Body of pancreas (tissue), 4 donors: ENCODE measurements at regions not wholly inside any gene's neighbourhood (a gene's known extent, or its start where the extent isn't known, plus 50 kb on each side); places are given as distances from the start of the nearest gene placed in this dataset.

Source experiments
- ATAC-seq: fragments of 150-250 bp; one replicate; pipeline ENCODE4 v1.9.1; 2016
- DNase-seq, 4 donors: peaks; one replicate each; pipeline ENCODE4 v3.0.0-alpha.2; 2019
- H3K27ac ChIP-seq, 4 donors: fragments of 200-600 bp; sonication (generic); 1 replicate in 3 of 4; 2 replicates in 1 of 4; pipeline versions ENCODE4 v1.5.1 to v1.6.1; 2016 to 2019; ENCODE audit warnings: mild to moderate bottlenecking in 1 of 4, mixed read lengths in 1 of 4, moderate library complexity in 1 of 4
- H3K27me3 ChIP-seq, 2 donors: fragments of 200-600 bp; sonication (generic); one replicate each; pipeline ENCODE4 v1.6.0; 2016; ENCODE audit warnings: mild to moderate bottlenecking in 1 of 2
- H3K36me3 ChIP-seq, 2 donors: fragments of 200-600 bp; sonication (generic); replicated peaks in 1 of 2; 2 replicates each; pipeline ENCODE4 v1.5.1; 2016; ENCODE audit warnings: low read depth in 2 of 2; ENCODE audit not compliant: insufficient read depth in 1 of 2
- H3K4me1 ChIP-seq: fragments of 200-600 bp; sonication (generic); one replicate; pipeline ENCODE4 v1.6.0; 2016
- H3K4me3 ChIP-seq, 2 donors: fragments of 200-600 bp; sonication (generic); 1 replicate in 1 of 2; 2 replicates in 1 of 2; pipeline ENCODE4 v1.5.1; 2016 to 2019
- H3K9me3 ChIP-seq, 3 donors: fragments of 200-600 bp; sonication (generic); 1 replicate in 2 of 3; 2 replicates in 1 of 3; pipeline ENCODE4 v1.5.1; 2016
- POLR2A ChIP-seq, 3 donors: fragments of 450-650 bp; IDR thresholded peaks; one replicate each; pipeline ENCODE4 v1.6.1; 2016; ENCODE audit warnings: antibody characterized with exemption in 3 of 3, mild to moderate bottlenecking in 2 of 3
- WGBS, 2 donors: methylation state at CpG; one replicate each; pipeline ENCODE4 v1.1.5; 2017; 5-methylcytosine and 5-hydroxymethylcytosine counted together
- intact Hi-C: fragments of 100-400 bp; cut with DNase I; formaldehyde crosslinking; loops from one replicate; pipeline ENCODE4 v1.15.1; 2023
- TF ChIP-seq, protein P1 (sequence below), 7 experiments: fragments of 450-650 bp in 4 of 7; fragments of 200-600 bp in 3 of 7; sonication (generic) in 3 of 7; IDR thresholded peaks; one replicate each; pipeline ENCODE4 v1.5.1; 2016 to 2019; ENCODE audit warnings: antibody characterized with exemption in 7 of 7

DNA sequence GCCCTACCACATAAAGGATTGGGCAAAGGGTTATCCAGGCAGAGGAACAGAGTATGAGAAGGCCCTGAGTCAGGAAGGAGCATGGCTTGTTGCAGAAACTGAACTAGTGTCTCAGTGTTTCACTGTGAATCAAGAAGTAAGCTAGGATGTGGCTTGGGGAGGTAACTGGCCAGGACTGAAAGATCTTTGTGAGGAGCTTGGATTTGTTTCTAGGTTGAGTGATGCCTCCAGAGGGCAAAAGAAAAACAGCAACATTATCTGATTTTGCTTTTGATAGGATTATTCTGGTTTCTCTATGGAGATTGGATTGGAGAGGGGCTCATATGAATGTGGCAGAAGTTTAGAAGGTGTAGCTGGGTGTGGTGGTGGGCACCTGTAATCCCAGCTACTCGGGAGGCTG is 137.9 kb upstream of the HDAC9 start:
- no peaks in the 10 kb centered on the region for H3K27me3 ChIP-seq
- H3K4me3 ChIP-seq = no peak overlapping the region
- DNase-seq = no peak
- no peak overlapping the region for H3K27ac ChIP-seq
- H3K9me3 ChIP-seq = no peaks in the 10 kb centered on the region
- H3K36me3 ChIP-seq = no peaks in the 10 kb centered on the region
- H3K4me1 ChIP-seq = no peaks in the 10 kb centered on the region
- TF ChIP-seq, protein P1, sequence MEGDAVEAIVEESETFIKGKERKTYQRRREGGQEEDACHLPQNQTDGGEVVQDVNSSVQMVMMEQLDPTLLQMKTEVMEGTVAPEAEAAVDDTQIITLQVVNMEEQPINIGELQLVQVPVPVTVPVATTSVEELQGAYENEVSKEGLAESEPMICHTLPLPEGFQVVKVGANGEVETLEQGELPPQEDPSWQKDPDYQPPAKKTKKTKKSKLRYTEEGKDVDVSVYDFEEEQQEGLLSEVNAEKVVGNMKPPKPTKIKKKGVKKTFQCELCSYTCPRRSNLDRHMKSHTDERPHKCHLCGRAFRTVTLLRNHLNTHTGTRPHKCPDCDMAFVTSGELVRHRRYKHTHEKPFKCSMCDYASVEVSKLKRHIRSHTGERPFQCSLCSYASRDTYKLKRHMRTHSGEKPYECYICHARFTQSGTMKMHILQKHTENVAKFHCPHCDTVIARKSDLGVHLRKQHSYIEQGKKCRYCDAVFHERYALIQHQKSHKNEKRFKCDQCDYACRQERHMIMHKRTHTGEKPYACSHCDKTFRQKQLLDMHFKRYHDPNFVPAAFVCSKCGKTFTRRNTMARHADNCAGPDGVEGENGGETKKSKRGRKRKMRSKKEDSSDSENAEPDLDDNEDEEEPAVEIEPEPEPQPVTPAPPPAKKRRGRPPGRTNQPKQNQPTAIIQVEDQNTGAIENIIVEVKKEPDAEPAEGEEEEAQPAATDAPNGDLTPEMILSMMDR (IDR thresholded peaks at IDR 0.05) = no peak
- TF ChIP-seq POLR2A (IDR thresholded peaks at IDR 0.05) = no peak
- no peak for ATAC-seq
- intact Hi-C loops = no loop called here
- 72 to 95% methylated on average over 1 of the region's 1 CpG for WGBS, 2 donors

DNA sequence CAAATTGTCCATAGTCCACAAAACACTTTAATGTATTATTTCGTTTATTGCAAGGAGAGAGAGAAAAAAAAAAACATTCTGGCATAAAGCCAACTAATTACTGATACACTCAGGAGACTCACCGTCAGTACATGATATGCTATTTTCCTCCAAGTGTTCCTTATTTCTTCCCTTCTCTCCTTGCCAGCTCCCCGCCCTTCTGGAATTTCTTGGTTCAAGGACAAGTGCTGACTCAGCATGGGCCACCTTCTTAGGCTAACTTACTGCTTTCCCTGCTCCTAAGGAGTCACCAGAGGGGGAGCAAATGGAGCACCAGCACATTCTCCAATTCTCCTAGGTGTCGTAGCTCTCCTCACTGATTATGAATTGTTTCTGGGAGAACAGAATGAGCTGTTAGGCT is 133.8 kb upstream of the HDAC9 start:
- no peaks in the 10 kb centered on the region for H3K4me1 ChIP-seq
- H3K36me3 ChIP-seq = no peaks in the 10 kb centered on the region
- intact Hi-C loops = no loop called here
- H3K4me3 ChIP-seq = no peak overlapping the region
- WGBS, 2 donors = 48 to 53% methylated on average over 4 of the region's 4 CpGs
- H3K27ac ChIP-seq = no peak overlapping the region
- peak; percentile 17 to 44 (median 22) for DNase-seq
- ATAC-seq = peak; percentile 24
- H3K27me3 ChIP-seq = no peaks in the 10 kb centered on the region
- H3K9me3 ChIP-seq = no peaks in the 10 kb centered on the region
- TF ChIP-seq, protein P1 (IDR thresholded peaks at IDR 0.05) = no peak
- TF ChIP-seq POLR2A (IDR thresholded peaks at IDR 0.05) = no peak

DNA sequence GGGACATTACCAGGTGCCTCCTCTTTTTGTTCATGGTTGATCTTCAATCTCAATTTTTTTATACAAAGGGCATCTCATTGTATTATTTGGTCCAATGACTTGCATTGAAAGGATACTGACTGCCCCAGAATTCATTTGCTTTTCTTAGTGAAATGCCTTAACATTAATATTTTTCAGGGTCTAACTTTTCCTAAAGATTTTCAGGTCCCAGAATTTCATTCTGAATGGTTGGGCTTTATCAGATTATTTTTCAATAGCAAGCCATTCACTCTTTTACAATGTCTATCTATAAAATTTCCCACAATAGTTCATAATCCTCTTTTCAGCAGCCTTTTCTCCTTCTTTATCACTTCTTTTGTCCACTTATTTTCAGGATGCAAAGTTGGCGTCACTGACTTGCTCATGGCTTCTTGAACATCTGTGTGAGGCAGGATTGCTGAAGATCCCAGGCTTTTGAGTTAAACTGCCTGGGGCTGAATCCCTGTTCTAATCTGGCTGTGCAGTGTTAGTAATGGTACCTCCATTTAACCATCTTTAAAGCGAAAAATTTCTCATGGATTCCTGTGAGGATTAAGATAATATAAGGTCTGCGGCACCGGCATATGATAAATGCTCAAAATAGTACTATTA is 131.7 kb upstream of the HDAC9 start:
- intact Hi-C loops = no loop called here
- Histone ChIP-seq H3K27me3 (no peaks in the 10 kb centered on the region), H3K9me3 (no peaks in the 10 kb centered on the region), H3K27ac (no peak overlapping the region), H3K4me1 (no peaks in the 10 kb centered on the region), H3K36me3 (no peaks in the 10 kb centered on the region), H3K4me3 (no peak overlapping the region)
- WGBS, 2 donors = 85 to 86% methylated on average over 4 of the region's 4 CpGs
- TF ChIP-seq, protein P1 (IDR thresholded peaks at IDR 0.05) = no peak
- TF ChIP-seq POLR2A (IDR thresholded peaks at IDR 0.05) = no peak
- ATAC-seq = no peak
- DNase-seq = no peak

GRCh38 chr7:18364396-18364795 is 131.2 kb upstream of the HDAC9 start:
- TF ChIP-seq POLR2A (IDR thresholded peaks at IDR 0.05) = no peak
- TF ChIP-seq, protein P1 (IDR thresholded peaks at IDR 0.05) = no peak
- no peaks in the 10 kb centered on the region for H3K9me3 ChIP-seq
- intact Hi-C loops = no loop called here
- ATAC-seq = no peak
- no peak for DNase-seq
- H3K36me3 ChIP-seq = no peaks in the 10 kb centered on the region
- H3K4me3 ChIP-seq = no peak overlapping the region
- no peaks in the 10 kb centered on the region for H3K4me1 ChIP-seq
- H3K27ac ChIP-seq = no peak overlapping the region
- WGBS, 2 donors = 43 to 46% methylated on average over 2 of the region's 2 CpGs
- H3K27me3 ChIP-seq = no peaks in the 10 kb centered on the region

DNA sequence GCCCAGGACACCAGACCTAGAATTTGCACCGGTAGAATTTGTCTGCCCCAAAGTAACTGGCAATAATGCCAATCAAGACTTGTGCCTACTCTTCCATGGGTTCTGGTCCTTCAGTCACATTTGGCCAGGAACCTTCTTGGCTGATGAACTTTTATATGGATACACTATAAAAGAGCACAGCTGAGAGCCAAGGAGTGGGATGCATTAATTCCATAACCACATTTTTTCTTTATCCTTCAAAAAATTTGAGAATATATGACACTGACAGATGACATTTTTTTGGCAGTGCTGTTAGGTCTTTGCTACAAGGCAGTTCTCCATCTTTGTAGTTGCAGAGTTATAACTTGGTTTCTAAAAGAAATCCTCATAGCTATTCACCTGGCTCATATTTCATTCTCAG is 129.2 kb upstream of the HDAC9 start:
- Histone ChIP-seq H3K27ac (no peak overlapping the region), H3K9me3 (no peaks in the 10 kb centered on the region), H3K4me1 (no peaks in the 10 kb centered on the region), H3K36me3 (no peaks in the 10 kb centered on the region), H3K27me3 (no peaks in the 10 kb centered on the region), H3K4me3 (no peak overlapping the region)
- intact Hi-C loops = no loop called here
- ATAC-seq (no peak), DNase-seq (no peak)
- no peak for TF ChIP-seq POLR2A (IDR thresholded peaks at IDR 0.05)
- TF ChIP-seq, protein P1 (IDR thresholded peaks at IDR 0.05) = no peak
- WGBS, 2 donors = 76 to 94% methylated on average over 1 of the region's 1 CpG
